WTC11 (cell line): ENCODE measurements at regions not wholly inside any gene's neighbourhood (a gene's known extent, or its start where the extent isn't known, plus 50 kb on each side); places are given as distances from the start of the nearest gene placed in this dataset.

Experiments
- ATAC-seq: fragments of 200-7000 bp; cut with Tn5 transposase; 2 replicates; pipeline ENCODE4 v1.10.0; 2021; ENCODE audit warnings: mild to moderate bottlenecking, moderate library complexity
- CTCF ChIA-PET: fragments of 300-600 bp; sonication (Branson Sonifier 250); formaldehyde crosslinking; loops from one replicate; lab custom pipeline; 2021; ENCODE audit warnings: antibody characterized with exemption; lab: Charles Lee
- POLR2A ChIA-PET: fragments of 350-600 bp; sonication (Branson Sonifier 250); formaldehyde crosslinking; loops from one replicate; lab custom pipeline; 2021; ENCODE audit warnings: antibody characterized with exemption; lab: Charles Lee
- DNase-seq: peaks from one replicate; pipeline ENCODE4 v3.0.0; 2021; ENCODE audit warnings: low spot score
- H3K27ac Mint-ChIP-seq: 2 replicates; pipeline ENCODE4 v1.8.0; 2021; ENCODE audit warnings: mixed read lengths
- H3K27me3 Mint-ChIP-seq: 2 replicates; pipeline ENCODE4 v1.8.0; 2021; ENCODE audit warnings: low read depth, mild to moderate bottlenecking, moderate library complexity, mixed read lengths
- H3K36me3 Mint-ChIP-seq: 2 replicates; pipeline ENCODE4 v1.8.0; 2021; ENCODE audit warnings: mixed read lengths
- H3K4me1 Mint-ChIP-seq: 2 replicates; pipeline ENCODE4 v1.8.0; 2022; ENCODE audit warnings: mixed read lengths
- H3K4me3 Mint-ChIP-seq: 2 replicates; pipeline ENCODE4 v1.8.0; 2021; ENCODE audit warnings: mild to moderate bottlenecking, moderate library complexity, mixed read lengths
- H3K9me3 Mint-ChIP-seq: 2 replicates; pipeline ENCODE4 v1.8.0; 2021; ENCODE audit warnings: mixed read lengths
- ATF6 ChIP-seq: sonication (generic); formaldehyde crosslinking; IDR thresholded peaks from 2 replicates; pipeline ENCODE4 v1.8.1; 2023; ENCODE audit warnings: mild to moderate bottlenecking, missing genetic modification reagents
- CTCF ChIP-seq: fragments of 200-600 bp; IDR thresholded peaks from 2 replicates; pipeline ENCODE4 v1.8.0; 2022; ENCODE audit warnings: antibody characterized with exemption
- ERG ChIP-seq: fragments of 250-450 bp; sonication (Bioruptor Pico); IDR thresholded peaks from 2 replicates; pipeline ENCODE4 v1.8.0; 2021; ENCODE audit warnings: mild to moderate bottlenecking
- ETV6 ChIP-seq: sonication (generic); formaldehyde crosslinking; IDR thresholded peaks from 2 replicates; pipeline ENCODE4 v1.8.1; 2022; ENCODE audit warnings: mild to moderate bottlenecking, missing genetic modification reagents
- GABPB1 ChIP-seq: sonication (generic); formaldehyde crosslinking; IDR thresholded peaks from 2 replicates; pipeline ENCODE4 v1.8.1; 2023; ENCODE audit warnings: mild to moderate bottlenecking, missing genetic modification reagents
- JUN ChIP-seq: sonication (generic); formaldehyde crosslinking; IDR thresholded peaks from 2 replicates; pipeline ENCODE4 v1.8.0; 2023; ENCODE audit warnings: mild to moderate bottlenecking, missing genetic modification reagents
- MXD4 ChIP-seq: fragments of 250-450 bp; sonication (Bioruptor Pico); IDR thresholded peaks from 2 replicates; pipeline ENCODE4 v1.8.0; 2021; ENCODE audit warnings: mild to moderate bottlenecking, moderate library complexity, borderline replicate concordance
- MYBL2 ChIP-seq: sonication (generic); formaldehyde crosslinking; IDR thresholded peaks from 2 replicates; pipeline ENCODE4 v1.8.1; 2023; ENCODE audit warnings: mild to moderate bottlenecking, moderate library complexity, missing genetic modification reagents
- NR2C2 ChIP-seq: sonication (generic); formaldehyde crosslinking; IDR thresholded peaks from 2 replicates; pipeline ENCODE4 v1.8.0; 2022; ENCODE audit warnings: mild to moderate bottlenecking, missing genetic modification reagents
- NR3C1 ChIP-seq: sonication (generic); formaldehyde crosslinking; conservative IDR thresholded peaks from 2 replicates; pipeline ENCODE4 v1.8.1; 2023; ENCODE audit warnings: low read depth, mild to moderate bottlenecking, missing genetic modification reagents
- STAT6 ChIP-seq: sonication (generic); formaldehyde crosslinking; conservative IDR thresholded peaks from 2 replicates; pipeline ENCODE4 v1.8.1; 2023; ENCODE audit warnings: mild to moderate bottlenecking, low read depth, missing genetic modification reagents, moderate library complexity
- TCF7 ChIP-seq: sonication (generic); formaldehyde crosslinking; IDR thresholded peaks from 2 replicates; pipeline ENCODE4 v1.8.0; 2022; ENCODE audit warnings: mild to moderate bottlenecking, low read depth, missing genetic modification reagents, moderate library complexity
- TP53 ChIP-seq: sonication (generic); formaldehyde crosslinking; IDR thresholded peaks from 2 replicates; pipeline ENCODE4 v1.8.1; 2023; ENCODE audit warnings: mild to moderate bottlenecking, missing genetic modification reagents
- ZNF121 ChIP-seq: sonication (generic); formaldehyde crosslinking; IDR thresholded peaks from 2 replicates; pipeline ENCODE4 v1.8.0; 2023; ENCODE audit warnings: missing genetic modification reagents
- ZNF425 ChIP-seq: fragments of 250-450 bp; sonication (Bioruptor Pico); conservative IDR thresholded peaks from 2 replicates; pipeline ENCODE4 v1.9.0; 2021; ENCODE audit warnings: mild to moderate bottlenecking
- ZNF532 ChIP-seq: fragments of 250-450 bp; sonication (Bioruptor Pico); IDR thresholded peaks from 2 replicates; pipeline ENCODE4 v1.9.0; 2021; ENCODE audit warnings: mild to moderate bottlenecking, borderline replicate concordance

GRCh38 chr4:79134767-79135166, 191.1 kb downstream of the NAA11 start:
- TF ChIP-seq CTCF (no peak), ZNF425 (CRISPR knock-in tag) (no peak), TCF7 (no peak), ERG (no peak), ZNF532 (CRISPR knock-in tag) (no peak), ZNF121 (CRISPR knock-in tag) (no peak), GABPB1 (CRISPR knock-in tag) (no peak), NR3C1 (CRISPR knock-in tag) (no peak), TP53 (CRISPR knock-in tag) (no peak), STAT6 (CRISPR knock-in tag) (no peak), JUN (CRISPR knock-in tag) (no peak), ATF6 (CRISPR knock-in tag) (no peak), NR2C2 (CRISPR knock-in tag) (no peak), ETV6 (CRISPR knock-in tag) (no peak), MXD4 (CRISPR knock-in tag) (no peak), MYBL2 (CRISPR knock-in tag) (no peak)
- Mint-ChIP-seq H3K9me3 (peaks cover 10% of the 10 kb centered on the region; the same call in 1 of the 2 replicates), H3K4me3 (no peak overlapping the region), H3K27ac (no peak overlapping the region), H3K27me3 (no peaks in the 10 kb centered on the region), H3K36me3 (no peaks in the 10 kb centered on the region), H3K4me1 (no peaks in the 10 kb centered on the region)
- ATAC-seq (no peak), DNase-seq (no peak)
- CTCF ChIA-PET = no interaction called here
- POLR2A ChIA-PET = no interaction called here
